ENCODE measurements at regions not wholly inside any gene's neighbourhood (a gene's known extent, or its start where the extent isn't known, plus 50 kb on each side); places are given as distances from the start of the nearest gene placed in this dataset.

DNA sequence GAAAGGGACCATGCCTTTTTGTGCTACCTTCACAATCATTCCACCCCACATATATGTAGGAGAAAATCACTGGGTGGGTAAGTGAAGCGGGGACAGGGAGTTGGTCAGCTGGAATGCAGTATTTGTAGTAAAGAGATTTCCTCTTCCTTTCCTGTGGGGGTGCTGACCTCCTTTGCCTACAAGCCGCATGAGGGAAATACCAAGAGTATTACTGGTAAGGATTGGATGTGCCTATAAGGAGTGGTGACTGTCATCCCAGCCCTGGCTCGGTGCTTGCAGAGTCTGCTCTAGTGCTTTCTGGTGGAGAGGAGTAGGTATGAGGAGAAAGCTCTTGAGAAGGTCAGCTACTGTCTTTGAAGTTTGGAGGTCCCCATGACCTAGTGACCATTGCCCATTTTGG, 324.6 kb downstream of the HRH4 start:
- no peak for TF ChIP-seq GATA3 (IDR thresholded peaks at IDR 0.05; ENCODE audit: low read depth, low read length)
- no peak for TF ChIP-seq GATA2 (IDR thresholded peaks at IDR 0.05; ENCODE audit: low read depth, low read length)
